MG63 (cell line): ENCODE measurements at regions not wholly inside any gene's neighbourhood (a gene's known extent, or its start where the extent isn't known, plus 50 kb on each side); places are given as distances from the start of the nearest gene placed in this dataset.

ENCODE experiments used
- DNase-seq: peaks from one replicate; pipeline ENCODE4 v3.0.0-alpha.2; 2020
- H3K27me3 ChIP-seq: fragments of 250-450 bp; sonication (Bioruptor Pico); 2 replicates; pipeline ENCODE4 v1.5.1; 2020; ENCODE audit warnings: mild to moderate bottlenecking, moderate library complexity
- H3K36me3 ChIP-seq: fragments of 250-450 bp; sonication (Bioruptor Pico); 2 replicates; pipeline ENCODE4 v1.5.1; 2020; ENCODE audit warnings: mild to moderate bottlenecking, moderate library complexity
- H3K4me3 ChIP-seq: fragments of 250-450 bp; sonication (Bioruptor Pico); 2 replicates; pipeline ENCODE4 v1.5.1; 2020; ENCODE audit warnings: mild to moderate bottlenecking, moderate library complexity
- H3K9me3 ChIP-seq: fragments of 250-450 bp; sonication (Bioruptor Pico); 2 replicates; pipeline ENCODE4 v1.5.1; 2020; ENCODE audit warnings: mild to moderate bottlenecking, moderate library complexity

DNA sequence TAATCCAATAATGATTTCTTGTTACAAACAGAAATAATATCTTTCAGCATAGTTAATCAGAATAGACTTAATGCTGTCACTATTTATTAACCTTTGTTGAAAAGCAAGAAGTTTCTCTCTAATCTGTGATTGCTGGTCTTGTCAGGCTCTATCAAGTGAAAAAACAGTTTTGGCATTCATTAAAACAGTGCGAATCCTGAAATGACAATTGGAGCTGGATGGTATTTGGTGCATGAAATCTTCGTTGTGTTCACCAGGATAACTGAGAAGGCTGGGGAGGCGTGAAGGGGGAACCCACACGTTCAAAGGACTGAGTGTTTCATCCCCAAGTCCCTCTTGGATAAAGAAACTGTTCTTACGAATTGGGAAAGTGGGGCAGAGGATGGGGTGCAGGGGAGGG lies 190.2 kb upstream of the MYL2 start:
- H3K27me3 ChIP-seq, result no peaks in the 10 kb centered on the region
- DNase-seq, result no peak
- H3K9me3 ChIP-seq, result no peaks in the 10 kb centered on the region
- no peak overlapping the region for H3K4me3 ChIP-seq
- H3K36me3 ChIP-seq, result no peaks in the 10 kb centered on the region

DNA sequence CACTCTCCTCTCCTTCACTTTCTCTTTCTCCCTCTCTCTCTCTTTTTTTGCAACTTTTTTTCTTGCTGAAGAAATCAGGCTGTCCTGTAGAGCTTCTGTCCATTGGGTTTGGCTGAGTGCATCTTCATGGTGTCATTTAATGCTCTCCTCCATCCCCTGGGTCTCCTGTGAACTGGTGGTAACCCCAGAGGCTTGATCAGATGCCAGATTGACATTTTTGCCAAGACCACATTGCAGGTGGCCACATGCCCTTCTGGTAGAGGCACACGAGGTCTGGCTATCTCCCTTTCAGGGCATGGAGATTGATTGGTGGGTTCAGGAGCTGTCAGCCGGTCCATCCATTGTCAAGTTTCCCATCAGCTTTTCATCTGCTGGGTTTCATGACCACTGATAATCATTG lies 188.3 kb upstream of the MYL2 start:
- no peak overlapping the region for H3K4me3 ChIP-seq
- H3K27me3 ChIP-seq, result no peaks in the 10 kb centered on the region
- no peaks in the 10 kb centered on the region for H3K36me3 ChIP-seq
- DNase-seq, result no peak
- no peaks in the 10 kb centered on the region for H3K9me3 ChIP-seq

DNA sequence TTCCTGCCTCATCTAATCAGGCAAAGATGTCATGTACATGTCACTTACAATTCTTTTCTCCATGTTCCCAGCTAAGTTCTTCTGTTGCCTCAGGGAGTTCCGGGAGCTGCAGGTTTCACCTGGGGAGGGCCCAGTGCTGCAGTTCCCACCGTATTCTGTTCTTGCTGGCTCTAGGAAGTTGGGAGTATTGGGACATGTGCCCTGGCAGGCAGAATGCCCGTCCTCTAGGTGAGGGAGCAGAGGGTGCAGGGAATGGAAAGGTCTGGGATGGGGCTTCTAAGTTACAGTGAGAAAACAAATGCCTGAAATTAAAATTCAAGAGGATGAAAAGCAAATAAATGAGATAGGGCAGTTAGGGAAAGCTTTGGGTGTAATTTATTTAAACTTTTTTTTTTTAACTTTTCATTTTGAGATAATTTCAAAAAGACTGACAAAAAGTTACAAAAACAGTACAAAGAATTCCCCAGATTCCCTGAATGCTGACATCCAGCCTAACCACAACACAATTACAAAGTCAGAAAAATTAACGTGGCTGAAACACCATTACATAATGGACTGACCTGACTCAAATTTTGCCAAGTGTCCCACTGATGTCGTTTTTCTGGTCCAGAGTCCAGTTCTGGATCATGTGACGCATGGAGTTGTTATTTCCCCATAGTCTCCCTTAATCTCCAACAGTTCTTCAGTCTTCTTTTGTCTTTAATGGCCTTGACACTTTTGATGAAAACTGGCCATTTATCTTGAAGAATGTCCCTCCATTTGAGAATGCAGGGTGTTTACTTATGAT lies 187.2 kb upstream of the MYL2 start:
- no peaks in the 10 kb centered on the region for H3K27me3 ChIP-seq
- no peaks in the 10 kb centered on the region for H3K9me3 ChIP-seq
- H3K36me3 ChIP-seq, result no peaks in the 10 kb centered on the region
- DNase-seq, result no peak
- no peak overlapping the region for H3K4me3 ChIP-seq

DNA sequence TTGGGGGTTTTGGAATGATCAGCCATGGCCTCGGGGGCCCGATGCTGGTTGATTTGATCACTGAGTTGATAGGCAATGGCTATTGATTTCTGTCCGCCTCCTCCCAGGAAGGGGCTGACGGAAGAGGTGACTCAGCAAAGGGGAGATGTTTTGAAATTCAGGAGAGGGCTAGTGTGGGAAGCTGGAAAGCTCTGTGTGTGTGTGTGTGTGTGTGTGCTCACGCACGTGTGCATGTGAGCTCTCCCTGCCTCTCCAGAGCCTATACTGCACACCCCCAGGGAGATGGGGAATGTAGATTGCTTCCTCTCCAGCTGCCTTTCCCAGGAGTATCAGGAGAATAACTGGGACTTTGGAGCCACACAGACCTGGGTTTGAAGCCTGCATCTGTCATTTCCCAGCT lies 184.9 kb upstream of the MYL2 start:
- DNase-seq, result no peak
- Histone ChIP-seq H3K9me3 (no peaks in the 10 kb centered on the region), H3K27me3 (no peaks in the 10 kb centered on the region), H3K4me3 (no peak overlapping the region), H3K36me3 (no peaks in the 10 kb centered on the region)

DNA sequence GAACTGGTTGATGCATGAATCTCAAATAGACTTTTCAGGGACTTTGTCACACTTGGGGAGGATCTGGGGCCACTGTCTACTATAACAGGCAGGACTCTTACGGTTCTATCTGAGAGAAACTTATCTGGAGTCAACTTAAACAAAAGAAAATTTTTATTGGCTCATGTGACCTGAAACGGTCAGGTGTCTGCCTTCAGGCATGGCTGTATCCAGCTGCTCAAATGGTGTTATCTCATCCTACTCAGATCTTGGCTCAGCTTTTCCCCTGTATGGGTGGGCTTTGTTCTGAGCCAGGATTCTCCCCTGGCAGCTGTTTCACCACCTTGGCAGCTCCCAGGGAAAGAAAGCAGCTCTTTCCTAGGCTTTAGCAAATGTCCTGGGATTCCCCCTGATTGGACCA lies 183.2 kb upstream of the MYL2 start:
- Histone ChIP-seq H3K36me3 (no peaks in the 10 kb centered on the region), H3K4me3 (no peak overlapping the region), H3K9me3 (no peaks in the 10 kb centered on the region), H3K27me3 (no peaks in the 10 kb centered on the region)
- DNase-seq, result no peak

DNA sequence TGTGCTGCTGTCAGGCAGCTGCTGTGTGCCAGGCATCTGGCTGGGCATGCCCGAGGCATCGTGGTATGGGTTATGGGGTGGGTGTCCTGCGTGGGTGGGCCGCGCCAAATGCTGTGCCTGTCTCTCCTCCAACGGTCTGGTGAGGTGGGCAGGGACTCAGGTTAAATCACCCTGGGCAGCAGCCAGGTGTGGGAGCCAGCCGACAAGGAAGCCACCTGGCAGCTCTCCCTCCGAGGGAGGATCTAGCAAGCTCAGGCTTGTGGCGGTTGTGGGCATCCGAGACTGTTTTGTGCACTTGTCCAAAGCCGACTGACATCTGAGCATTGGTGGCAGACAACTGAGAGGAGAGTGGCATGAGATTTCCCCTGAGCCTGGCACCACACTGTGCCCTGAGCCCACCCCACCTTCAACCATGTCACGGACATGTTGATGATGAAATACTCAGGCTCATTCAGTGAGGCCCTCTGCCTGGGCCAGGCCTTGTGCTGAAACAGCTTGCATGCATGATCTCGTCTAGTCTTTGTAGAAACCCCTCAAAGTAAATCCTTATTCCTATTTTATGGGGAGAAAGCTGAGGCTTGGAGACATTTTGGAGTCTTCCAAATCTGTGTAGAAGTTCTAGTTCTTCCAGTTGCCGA lies 181.8 kb upstream of the MYL2 start:
- Histone ChIP-seq H3K4me3 (no peak overlapping the region), H3K36me3 (no peaks in the 10 kb centered on the region), H3K27me3 (no peaks in the 10 kb centered on the region), H3K9me3 (no peaks in the 10 kb centered on the region)
- DNase-seq, result no peak

DNA sequence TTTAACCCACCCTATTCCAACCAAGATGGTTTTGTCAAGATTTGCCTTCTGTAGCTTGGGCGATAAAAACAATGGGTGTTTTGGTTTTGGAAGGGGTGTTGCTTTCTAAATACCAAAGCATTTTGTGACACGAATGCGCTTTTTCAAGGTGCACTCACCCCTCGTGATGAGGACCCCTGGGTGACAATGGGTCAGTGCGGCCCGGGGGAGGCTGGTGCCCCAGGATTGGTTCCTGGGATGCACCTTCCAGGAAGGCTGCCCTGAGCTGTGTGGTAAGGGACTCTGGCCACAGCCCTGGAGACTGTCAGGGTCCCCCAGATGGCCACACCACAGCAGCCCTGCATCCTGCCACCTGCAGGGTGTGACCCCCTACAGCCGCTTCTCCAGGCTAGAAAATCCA lies 180.6 kb upstream of the MYL2 start:
- Histone ChIP-seq H3K4me3 (no peak overlapping the region), H3K27me3 (no peaks in the 10 kb centered on the region; the same call in 1 of the 2 replicates), H3K9me3 (no peaks in the 10 kb centered on the region), H3K36me3 (no peaks in the 10 kb centered on the region)
- no peak for DNase-seq

DNA sequence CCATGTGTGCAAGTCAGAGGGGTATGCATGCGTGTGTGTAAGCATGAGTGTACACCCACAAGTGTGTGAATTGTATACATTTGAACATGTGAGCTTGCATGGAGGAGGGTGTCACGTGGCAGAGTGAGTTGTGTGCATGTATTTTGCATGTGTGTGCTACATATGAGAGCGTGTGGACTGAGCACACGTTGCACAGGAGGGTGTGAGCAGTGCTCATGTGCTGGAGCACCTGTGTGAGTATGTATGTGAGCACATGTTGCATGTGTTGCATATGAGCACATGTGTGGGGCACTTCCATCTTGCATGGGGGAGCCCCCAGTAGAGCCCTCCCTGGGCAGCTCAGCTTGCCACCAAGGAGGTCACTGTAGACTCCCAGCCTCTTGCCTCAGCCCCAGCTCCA lies 180.2 kb upstream of the MYL2 start:
- Histone ChIP-seq H3K9me3 (no peaks in the 10 kb centered on the region), H3K4me3 (no peak overlapping the region), H3K27me3 (no peaks in the 10 kb centered on the region; the same call in 1 of the 2 replicates), H3K36me3 (no peaks in the 10 kb centered on the region)
- DNase-seq, result no peak

DNA sequence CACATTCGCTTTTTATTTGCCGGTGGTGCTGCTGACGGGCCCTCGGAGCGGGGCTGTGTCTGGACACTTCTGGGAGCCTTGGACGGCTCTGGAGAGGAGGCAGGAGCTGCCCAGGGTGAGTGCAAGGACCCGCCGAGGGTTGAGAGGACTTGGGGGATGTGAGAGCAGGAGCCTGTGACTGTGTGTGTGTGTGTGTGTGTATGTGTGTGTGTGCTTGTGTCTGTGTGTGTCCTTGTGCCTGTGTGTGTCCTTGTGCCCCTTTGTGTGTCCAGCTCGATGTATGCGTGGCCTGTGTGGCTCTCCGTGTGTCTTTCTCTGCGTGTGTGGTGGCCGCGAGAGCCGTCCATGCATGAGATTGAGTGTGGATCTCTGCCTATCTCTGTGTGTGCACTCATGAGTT lies 179.6 kb upstream of the MYL2 start:
- H3K9me3 ChIP-seq, result no peaks in the 10 kb centered on the region
- DNase-seq, result no peak
- no peak overlapping the region for H3K4me3 ChIP-seq
- no peaks in the 10 kb centered on the region for H3K36me3 ChIP-seq
- no peaks in the 10 kb centered on the region; the same call in 1 of the 2 replicates for H3K27me3 ChIP-seq

DNA sequence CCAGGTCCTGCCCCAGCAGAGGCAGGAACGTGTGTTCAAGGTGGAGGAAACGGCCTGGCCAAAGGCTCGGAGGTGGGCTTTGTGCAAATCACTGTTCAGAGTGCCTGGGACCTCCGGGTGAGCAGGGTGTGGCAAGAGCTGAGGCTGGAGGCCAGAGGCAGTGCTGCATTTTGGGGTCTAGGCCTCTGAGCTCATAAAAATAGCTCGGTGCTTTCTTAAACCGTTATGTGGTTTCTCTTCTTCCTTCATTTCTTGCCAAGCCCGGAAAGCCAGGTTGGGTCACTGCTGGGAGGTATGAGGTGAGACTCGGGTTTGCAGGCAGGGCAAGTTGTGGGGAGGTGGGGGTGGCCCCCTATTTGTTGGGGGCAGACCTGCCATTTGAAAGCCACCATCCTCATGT lies 178.8 kb upstream of the MYL2 start:
- Histone ChIP-seq H3K9me3 (no peaks in the 10 kb centered on the region), H3K36me3 (no peaks in the 10 kb centered on the region), H3K27me3 (no peaks in the 10 kb centered on the region; the same call in 1 of the 2 replicates), H3K4me3 (no peak overlapping the region)
- no peak for DNase-seq

DNA sequence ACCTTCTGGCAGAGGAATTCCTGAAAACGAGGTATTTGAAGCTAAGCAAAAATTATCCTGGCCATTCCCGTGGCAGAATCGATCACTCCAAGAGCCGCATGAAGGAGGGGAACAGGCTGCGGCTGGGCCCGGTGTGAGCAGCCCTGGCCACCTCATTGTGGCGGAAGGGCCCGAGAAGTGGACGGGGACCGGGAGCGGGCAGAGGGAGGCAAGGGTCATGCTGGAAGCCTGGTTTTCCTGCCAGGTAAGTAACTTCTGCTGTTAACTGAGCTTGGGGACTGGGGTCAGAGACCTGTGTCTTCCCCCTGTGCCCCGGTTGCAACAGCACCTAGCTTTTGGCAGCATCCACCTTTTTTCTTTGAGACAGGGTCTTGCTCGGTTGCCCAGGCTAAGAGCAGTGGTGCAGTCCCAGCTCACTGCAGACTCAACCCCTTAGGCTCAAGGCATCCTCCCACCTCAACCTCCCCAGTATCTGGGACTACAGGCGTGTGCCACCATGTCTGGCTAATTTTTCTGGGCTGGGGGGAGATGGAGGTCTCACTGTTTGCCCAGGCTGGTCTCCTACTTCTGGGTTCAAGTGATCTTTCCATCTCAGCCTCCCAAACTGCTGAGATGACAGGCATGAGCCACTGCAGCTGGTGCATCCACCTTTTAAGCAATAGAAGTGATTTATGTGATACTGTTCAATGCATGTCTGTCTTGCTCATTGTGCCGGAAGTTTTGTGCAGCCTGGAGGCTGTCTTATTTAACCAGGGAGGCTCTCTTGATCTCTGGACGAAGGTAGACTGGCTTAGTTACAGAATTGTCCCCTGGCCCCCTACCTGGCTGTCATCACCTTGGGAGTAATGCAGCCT lies 174.0 kb upstream of the MYL2 start:
- no peak overlapping the region for H3K4me3 ChIP-seq
- H3K27me3 ChIP-seq, result no peaks in the 10 kb centered on the region; the same call in 1 of the 2 replicates
- DNase-seq, result no peak
- no peaks in the 10 kb centered on the region for H3K36me3 ChIP-seq
- H3K9me3 ChIP-seq, result no peaks in the 10 kb centered on the region

DNA sequence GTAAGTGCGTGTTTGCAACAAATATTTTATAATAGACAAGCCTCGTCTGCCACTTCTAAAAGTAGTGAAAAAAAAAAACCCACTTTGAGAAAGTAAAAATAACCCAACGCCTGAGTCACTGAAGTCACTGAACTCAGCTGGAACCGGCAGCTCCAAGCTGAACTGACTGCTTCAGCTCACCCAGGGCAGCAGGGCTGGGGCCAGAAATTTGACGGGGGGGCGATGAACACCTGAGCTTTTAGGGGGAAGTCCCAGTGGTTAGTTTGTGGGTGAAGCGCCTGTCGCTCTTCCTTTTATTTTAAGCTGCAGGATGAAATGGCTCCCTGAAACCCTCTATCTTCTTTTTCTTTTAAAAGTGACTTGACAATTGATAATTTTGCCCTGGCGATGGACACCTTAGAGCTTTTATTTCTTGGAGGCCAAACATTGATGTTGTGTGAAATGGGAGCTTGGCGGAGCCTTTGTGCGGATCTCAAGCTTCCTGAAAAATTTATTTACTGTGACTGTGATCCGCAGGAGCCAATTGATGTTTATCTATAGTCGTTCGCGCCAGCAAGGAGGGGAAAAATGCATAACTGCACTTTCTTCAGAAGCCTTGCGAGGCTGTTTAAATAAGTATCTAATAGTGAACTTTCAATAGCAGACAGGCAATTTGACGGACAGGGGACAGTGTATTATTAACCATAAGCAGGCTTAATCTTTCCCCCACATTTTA lies 173.2 kb upstream of the MYL2 start:
- Histone ChIP-seq H3K36me3 (no peaks in the 10 kb centered on the region), H3K9me3 (no peaks in the 10 kb centered on the region), H3K27me3 (no peaks in the 10 kb centered on the region; the same call in 1 of the 2 replicates), H3K4me3 (no peak overlapping the region)
- DNase-seq, result no peak

DNA sequence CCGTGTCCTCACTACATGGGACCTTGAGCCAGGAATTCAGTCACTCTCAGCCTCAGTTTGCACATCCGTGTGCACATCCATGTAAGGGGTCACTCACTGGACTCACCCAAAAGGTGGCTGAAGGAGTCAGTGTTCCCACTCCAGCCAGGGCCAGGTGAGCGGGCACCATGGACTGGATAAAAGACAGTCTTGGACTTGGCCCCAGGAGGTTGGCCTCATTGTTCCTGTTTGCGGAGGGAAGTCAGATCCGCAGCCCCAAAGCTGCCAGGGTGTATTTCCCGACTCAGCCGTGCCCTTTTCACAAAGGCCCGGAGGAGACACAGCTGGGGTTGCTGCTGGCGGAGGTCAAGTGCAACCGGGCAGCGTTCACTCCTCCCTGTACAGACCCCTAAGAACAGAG lies 170.7 kb upstream of the MYL2 start:
- no peaks in the 10 kb centered on the region for H3K36me3 ChIP-seq
- no peaks in the 10 kb centered on the region; the same call in 1 of the 2 replicates for H3K27me3 ChIP-seq
- no peak for DNase-seq
- no peak overlapping the region for H3K4me3 ChIP-seq
- no peaks in the 10 kb centered on the region for H3K9me3 ChIP-seq

DNA sequence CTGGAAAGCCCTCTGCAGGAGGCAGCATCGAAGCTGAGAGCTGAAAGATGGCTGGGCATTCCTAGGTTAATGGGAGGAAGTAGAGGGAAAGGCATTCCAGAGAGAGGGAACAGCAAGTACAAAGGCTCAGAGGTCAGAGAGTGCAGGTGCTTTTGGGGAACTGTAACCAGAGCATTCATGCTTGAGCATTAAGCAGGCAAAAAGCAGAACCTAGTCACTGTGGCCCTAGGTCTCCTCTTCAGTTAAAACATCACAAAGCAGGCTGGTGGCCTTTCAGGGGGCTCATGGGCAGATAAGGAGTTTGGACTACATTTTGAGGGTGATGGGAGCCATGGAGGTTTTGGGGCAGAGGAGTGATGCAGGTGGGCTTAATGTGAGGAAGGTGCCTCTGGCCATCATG lies 169.2 kb upstream of the MYL2 start:
- no peak for DNase-seq
- H3K36me3 ChIP-seq, result no peaks in the 10 kb centered on the region
- no peak overlapping the region for H3K4me3 ChIP-seq
- H3K27me3 ChIP-seq, result peaks cover 7% of the 10 kb centered on the region
- H3K9me3 ChIP-seq, result no peaks in the 10 kb centered on the region

DNA sequence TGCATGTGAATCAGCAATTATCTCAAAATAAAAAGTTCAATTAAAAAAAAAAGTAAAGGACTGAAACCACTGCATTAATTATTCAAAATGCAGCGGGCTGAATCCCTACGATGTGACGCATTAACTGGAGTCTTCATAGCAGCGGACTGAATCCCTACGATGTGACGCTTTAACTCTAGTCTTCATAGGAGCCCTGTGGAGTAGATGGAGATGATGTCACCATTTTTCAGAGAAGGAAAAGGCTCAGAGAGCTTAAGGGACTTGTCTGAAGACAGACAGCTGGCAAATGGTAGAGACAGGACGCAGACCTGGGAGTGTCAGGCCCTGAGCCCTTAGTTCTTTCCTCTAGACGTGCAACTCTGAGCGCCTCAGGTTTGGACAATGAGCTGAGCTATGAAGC lies 168.0 kb upstream of the MYL2 start:
- DNase-seq, result no peak
- peaks cover 11% of the 10 kb centered on the region for H3K27me3 ChIP-seq

DNA sequence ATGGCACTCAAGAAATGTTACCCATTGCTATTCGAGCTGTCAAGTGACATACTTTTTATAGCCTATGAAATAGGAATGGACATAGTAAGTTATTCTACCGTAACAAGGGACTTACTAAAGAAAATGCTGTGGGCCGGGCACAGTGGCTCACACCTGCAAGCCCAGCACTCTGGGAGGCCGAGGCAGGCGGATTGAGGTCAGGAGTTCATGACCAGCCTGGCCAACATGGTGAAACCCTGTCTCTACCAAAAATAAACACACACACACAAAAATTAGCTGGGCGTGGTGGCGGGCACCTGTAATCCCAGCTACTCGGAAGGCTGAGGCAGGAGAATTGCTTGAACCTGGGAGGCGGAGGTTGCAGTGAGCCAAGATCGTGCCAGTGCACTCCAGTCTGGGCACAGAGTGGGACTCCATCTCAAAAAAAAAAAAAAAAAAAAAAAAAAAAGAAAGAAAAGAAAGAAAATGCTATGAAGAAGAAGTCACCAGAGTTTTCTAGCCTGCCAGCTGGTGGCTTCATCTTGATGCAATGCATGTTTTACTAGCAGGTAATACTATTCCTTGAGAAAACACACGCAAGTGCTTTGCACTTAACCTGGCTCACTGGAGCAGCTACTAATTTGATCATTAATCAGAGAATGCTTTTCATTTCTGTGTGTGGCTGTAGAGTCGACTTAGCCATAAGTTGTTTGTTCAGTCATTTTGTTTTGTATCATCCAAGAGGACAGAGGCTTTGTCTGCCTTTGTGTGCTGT lies 166.7 kb upstream of the MYL2 start:
- DNase-seq, result no peak
- Histone ChIP-seq H3K27me3 (peaks cover 15% of the 10 kb centered on the region), H3K9me3 (no peaks in the 10 kb centered on the region), H3K4me3 (no peak overlapping the region), H3K36me3 (no peaks in the 10 kb centered on the region)

More for the DNA sequence above, 168.0 kb upstream of the MYL2 start:
- Histone ChIP-seq H3K9me3 (no peaks in the 10 kb centered on the region), H3K4me3 (no peak overlapping the region), H3K36me3 (no peaks in the 10 kb centered on the region)
